Activated naive CD8-positive, alpha-beta T cell treated with anti-CD3 and anti-CD28 coated beads, Interleukin-2, amount 10 ng/mL, durations not matched to agents 7 days and 5 days (primary cell): ENCODE measurements at regions not wholly inside any gene's neighbourhood (a gene's known extent, or its start where the extent isn't known, plus 50 kb on each side); places are given as distances from the start of the nearest gene placed in this dataset.

Experiments
- ATAC-seq: fragments of 150-1000 bp; cut with Tn5 transposase; one replicate; pipeline ENCODE4 v1.10.0; 2021; ENCODE audit warnings: low read depth, moderate library complexity
- POLR2A ChIA-PET: fragments of 350-600 bp; sonication (Branson Sonifier 250); formaldehyde crosslinking; loops from one replicate; lab custom pipeline; 2021; ENCODE audit warnings: antibody characterized with exemption; lab: Charles Lee
- DNase-seq: peaks from one replicate; pipeline ENCODE4 v3.0.0; 2021
- H3K27ac Mint-ChIP-seq: one replicate; pipeline ENCODE4 v1.8.0; 2022; ENCODE audit warnings: mild to moderate bottlenecking, mixed read lengths
- H3K27me3 Mint-ChIP-seq: one replicate; pipeline ENCODE4 v1.8.0; 2022; ENCODE audit warnings: mild to moderate bottlenecking, moderate library complexity, mixed read lengths
- H3K36me3 Mint-ChIP-seq: one replicate; pipeline ENCODE4 v1.8.0; 2021; ENCODE audit warnings: mild to moderate bottlenecking, mixed read lengths
- H3K4me1 Mint-ChIP-seq: one replicate; pipeline ENCODE4 v1.8.0; 2021; ENCODE audit warnings: mixed read lengths
- H3K4me3 Mint-ChIP-seq: one replicate; pipeline ENCODE4 v1.8.0; 2022; ENCODE audit warnings: mild to moderate bottlenecking, moderate library complexity, mixed read lengths
- H3K9me3 Mint-ChIP-seq: one replicate; pipeline ENCODE4 v1.8.0; 2021; ENCODE audit warnings: mixed read lengths

DNA sequence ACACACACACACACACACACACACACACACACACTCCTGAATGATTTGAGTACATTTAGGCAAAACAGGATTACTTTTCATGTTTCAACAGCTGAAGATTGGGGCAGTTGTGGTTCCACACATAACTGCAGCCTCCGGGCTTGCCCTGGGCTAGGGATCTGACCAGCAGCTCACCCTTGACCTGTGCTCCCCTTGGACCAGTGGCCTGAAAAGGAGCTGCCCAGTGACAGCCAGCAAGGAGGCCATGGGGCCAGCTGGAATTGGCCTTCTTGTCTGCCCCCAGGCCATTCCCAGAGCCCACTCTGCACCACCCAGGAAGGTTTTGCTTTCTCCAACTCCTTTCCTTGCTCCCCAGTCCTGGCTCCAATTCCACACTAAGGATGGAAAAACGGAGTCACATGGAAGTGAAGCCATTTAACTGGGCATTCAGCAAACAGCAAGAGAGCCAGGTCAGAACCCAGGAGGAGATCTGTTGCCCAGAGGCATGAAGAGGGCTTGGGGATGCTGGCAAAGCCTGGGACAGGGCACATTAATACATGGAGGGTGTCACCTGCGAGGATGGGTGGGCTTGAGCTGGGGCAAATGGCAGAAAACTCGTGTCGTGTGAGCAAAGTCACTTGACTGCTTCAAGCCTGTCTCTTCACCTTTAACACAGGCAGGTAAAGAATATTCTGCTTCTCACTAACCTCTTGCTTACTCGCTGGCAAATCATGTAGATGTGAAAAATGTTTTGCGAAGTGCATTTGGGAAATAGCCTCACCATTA is 61.5 kb upstream of the GDF10 start:
- Mint-ChIP-seq H3K4me1 (peaks cover 8% of the 10 kb centered on the region), H3K9me3 (no peaks in the 10 kb centered on the region), H3K27ac (no peak overlapping the region), H3K4me3 (no peak overlapping the region), H3K27me3 (no peaks in the 10 kb centered on the region), H3K36me3 (no peaks in the 10 kb centered on the region)
- DNase-seq, result no peak
- ATAC-seq, result no peak
- POLR2A ChIA-PET, result no interaction called here

DNA sequence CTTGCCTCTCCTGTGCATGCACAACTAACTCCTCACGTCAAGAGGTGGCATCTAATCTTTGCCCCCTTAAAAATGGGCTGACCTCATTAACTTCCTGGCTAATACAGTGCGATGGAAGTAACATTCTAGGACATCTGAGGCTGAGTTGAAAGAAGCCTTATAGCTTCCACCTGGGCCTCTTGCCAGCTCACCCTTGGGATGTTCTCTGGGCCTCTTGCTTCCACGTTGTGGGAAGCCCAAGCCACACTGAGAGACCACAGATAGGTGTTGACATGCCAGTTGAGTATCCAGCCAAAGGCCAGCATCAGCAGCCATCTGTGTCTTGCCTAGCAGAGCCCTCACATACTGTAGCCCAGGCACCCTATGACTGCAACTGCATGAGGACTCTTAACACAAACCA is 60.8 kb upstream of the GDF10 start:
- Mint-ChIP-seq H3K4me1 (peaks cover 8% of the 10 kb centered on the region), H3K9me3 (no peaks in the 10 kb centered on the region), H3K36me3 (no peaks in the 10 kb centered on the region), H3K27me3 (no peaks in the 10 kb centered on the region), H3K27ac (no peak overlapping the region), H3K4me3 (no peak overlapping the region)
- POLR2A ChIA-PET, result no interaction called here
- DNase-seq (no peak), ATAC-seq (no peak)

DNA sequence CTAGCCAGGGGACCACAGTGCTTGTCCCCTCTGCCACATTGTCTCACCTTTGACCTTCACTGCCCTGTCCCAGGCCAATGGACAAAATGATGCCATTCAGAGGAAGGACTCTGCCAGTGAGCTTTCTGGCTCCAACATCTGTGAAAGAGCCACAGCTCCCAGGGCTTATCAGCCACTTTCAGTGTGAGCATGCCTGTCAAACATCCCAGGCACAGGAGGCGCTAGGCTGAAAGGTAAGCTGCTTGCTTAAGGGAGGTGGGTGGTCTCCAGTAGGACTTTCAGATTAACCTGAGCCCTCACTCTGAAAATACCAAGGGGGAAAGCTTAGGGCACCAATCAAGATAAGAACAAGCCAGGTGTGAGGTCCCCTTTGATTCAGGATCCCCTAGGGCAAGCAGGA is 59.8 kb upstream of the GDF10 start:
- DNase-seq, result no peak
- POLR2A ChIA-PET, result no interaction called here
- Mint-ChIP-seq H3K4me3 (no peak overlapping the region), H3K36me3 (no peaks in the 10 kb centered on the region), H3K27me3 (no peaks in the 10 kb centered on the region), H3K4me1 (peaks cover 8% of the 10 kb centered on the region), H3K27ac (no peak overlapping the region), H3K9me3 (no peaks in the 10 kb centered on the region)
- ATAC-seq, result no peak

DNA sequence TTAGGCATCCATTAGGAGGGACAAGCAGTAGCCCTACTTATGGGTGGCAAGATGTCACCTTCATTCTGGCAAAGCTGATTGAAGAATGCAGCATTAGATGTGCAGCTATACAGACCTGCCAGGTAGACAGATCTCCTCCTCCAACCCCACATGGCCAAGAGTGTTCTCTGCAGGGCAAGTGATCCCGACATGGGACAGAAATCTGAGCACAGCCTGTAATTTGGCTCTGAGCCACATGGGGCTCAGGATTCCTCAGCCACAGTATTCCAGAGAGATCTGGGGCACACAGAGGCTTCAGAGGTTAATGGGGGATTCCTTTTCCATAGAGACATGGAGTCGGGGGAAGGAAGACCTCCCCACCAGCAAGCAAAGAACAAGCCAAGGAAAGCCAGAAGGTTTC is 58.7 kb upstream of the GDF10 start:
- POLR2A ChIA-PET, result no interaction called here
- no peak overlapping the region for H3K4me3 Mint-ChIP-seq
- H3K27me3 Mint-ChIP-seq, result no peaks in the 10 kb centered on the region
- H3K9me3 Mint-ChIP-seq, result no peaks in the 10 kb centered on the region
- H3K36me3 Mint-ChIP-seq, result no peaks in the 10 kb centered on the region
- DNase-seq (no peak), ATAC-seq (no peak)
- peaks cover 8% of the 10 kb centered on the region for H3K4me1 Mint-ChIP-seq
- no peak overlapping the region for H3K27ac Mint-ChIP-seq

DNA sequence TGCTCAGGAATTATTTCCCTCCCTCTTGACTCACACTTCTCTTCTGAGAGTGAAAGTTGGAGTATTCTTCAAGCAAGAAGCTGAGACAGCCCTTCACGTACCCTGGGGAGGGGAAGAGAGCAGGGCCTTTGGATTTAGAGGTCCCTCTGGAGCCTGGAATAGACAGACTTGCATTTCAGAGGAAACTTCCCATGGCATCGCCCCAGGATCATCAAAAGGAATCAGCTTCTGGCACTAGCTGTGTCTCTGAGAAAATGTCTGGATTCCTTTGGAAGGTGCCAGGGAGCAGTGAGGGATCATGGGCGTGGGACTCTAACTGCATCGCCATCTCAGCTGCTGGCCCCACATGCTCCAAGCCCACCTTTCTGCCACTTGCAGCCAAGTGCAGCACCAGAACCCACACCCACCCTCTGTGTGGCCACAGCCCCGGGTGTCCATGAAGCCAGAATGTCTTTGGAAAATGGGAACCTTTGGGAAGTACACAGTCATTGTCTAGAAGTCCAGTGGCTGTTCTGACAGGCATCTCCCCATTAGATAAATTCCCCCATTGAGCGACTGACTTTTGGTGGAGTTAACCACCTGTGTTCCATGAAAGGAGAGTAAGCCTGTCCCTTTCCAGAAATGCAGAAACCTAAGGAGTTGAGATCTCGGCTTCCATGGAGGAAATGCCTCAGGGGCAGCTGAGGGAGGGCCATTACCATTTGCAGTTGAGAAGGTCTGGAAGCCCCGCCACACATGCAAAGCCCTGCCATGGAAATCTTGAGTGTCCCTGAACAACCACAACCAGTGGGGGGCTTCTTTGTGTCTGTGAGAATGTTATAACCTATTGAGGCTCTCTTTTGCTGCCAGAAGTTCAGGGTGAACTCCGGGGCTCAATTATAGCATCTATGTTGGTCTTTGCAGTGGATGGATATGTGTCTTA is 57.8 kb upstream of the GDF10 start:
- H3K4me3 Mint-ChIP-seq, result no peak overlapping the region
- POLR2A ChIA-PET, result no interaction called here
- no peak overlapping the region for H3K27ac Mint-ChIP-seq
- peaks cover 8% of the 10 kb centered on the region for H3K4me1 Mint-ChIP-seq
- H3K36me3 Mint-ChIP-seq, result no peaks in the 10 kb centered on the region
- no peaks in the 10 kb centered on the region for H3K9me3 Mint-ChIP-seq
- no peak for ATAC-seq
- DNase-seq, result no peak
- no peaks in the 10 kb centered on the region for H3K27me3 Mint-ChIP-seq

DNA sequence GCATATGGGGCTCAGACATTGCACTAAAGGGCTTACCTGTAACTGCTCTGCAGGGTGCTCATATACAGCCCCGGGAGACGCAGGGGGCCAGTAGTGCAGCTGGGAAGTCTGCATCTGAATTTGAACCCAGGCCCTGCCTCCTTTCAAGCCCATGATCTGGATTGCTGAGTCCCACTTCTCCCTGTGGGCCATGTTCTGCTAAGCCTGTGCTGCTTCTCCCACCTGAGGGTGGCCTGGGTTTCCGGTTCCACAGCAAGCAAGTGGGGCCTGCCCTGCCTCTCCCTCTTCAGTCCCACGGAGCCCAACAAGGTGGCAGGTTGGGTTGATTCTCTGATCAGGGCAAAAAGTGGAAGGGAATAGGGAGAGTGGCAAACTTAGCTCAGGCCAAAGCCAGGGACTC is 56.6 kb upstream of the GDF10 start:
- no peak overlapping the region for H3K4me3 Mint-ChIP-seq
- no peak for ATAC-seq
- POLR2A ChIA-PET, result no interaction called here
- H3K27me3 Mint-ChIP-seq, result no peaks in the 10 kb centered on the region
- H3K36me3 Mint-ChIP-seq, result no peaks in the 10 kb centered on the region
- no peak for DNase-seq
- no peaks in the 10 kb centered on the region for H3K9me3 Mint-ChIP-seq
- H3K4me1 Mint-ChIP-seq, result peaks cover 8% of the 10 kb centered on the region
- H3K27ac Mint-ChIP-seq, result no peak overlapping the region

DNA sequence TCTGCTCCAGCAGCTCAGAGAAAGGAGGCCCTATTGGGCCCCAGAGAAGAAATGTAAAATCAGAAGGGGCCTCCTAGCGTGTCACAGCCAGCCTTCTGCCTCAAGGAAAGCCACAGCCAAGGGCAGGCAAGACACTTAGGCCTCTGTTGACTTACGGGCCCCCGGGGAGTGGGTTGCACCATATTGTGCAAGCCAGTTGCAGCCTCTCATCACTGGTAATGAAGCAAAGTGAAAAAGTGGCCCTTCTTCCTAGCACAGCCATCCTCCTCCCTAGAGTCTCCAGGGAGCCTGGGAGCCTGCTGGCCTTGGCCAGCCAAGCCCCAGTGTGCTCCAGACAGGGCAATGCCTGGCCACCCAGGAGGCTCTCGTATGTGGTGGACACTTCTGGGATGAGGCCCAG is 56.2 kb upstream of the GDF10 start:
- peaks cover 10% of the 10 kb centered on the region for H3K4me1 Mint-ChIP-seq
- H3K27ac Mint-ChIP-seq, result no peak overlapping the region
- no peak overlapping the region for H3K4me3 Mint-ChIP-seq
- ATAC-seq, result no peak
- H3K36me3 Mint-ChIP-seq, result no peaks in the 10 kb centered on the region
- no peak for DNase-seq
- no peaks in the 10 kb centered on the region for H3K9me3 Mint-ChIP-seq
- H3K27me3 Mint-ChIP-seq, result no peaks in the 10 kb centered on the region
- POLR2A ChIA-PET, result no interaction called here

DNA sequence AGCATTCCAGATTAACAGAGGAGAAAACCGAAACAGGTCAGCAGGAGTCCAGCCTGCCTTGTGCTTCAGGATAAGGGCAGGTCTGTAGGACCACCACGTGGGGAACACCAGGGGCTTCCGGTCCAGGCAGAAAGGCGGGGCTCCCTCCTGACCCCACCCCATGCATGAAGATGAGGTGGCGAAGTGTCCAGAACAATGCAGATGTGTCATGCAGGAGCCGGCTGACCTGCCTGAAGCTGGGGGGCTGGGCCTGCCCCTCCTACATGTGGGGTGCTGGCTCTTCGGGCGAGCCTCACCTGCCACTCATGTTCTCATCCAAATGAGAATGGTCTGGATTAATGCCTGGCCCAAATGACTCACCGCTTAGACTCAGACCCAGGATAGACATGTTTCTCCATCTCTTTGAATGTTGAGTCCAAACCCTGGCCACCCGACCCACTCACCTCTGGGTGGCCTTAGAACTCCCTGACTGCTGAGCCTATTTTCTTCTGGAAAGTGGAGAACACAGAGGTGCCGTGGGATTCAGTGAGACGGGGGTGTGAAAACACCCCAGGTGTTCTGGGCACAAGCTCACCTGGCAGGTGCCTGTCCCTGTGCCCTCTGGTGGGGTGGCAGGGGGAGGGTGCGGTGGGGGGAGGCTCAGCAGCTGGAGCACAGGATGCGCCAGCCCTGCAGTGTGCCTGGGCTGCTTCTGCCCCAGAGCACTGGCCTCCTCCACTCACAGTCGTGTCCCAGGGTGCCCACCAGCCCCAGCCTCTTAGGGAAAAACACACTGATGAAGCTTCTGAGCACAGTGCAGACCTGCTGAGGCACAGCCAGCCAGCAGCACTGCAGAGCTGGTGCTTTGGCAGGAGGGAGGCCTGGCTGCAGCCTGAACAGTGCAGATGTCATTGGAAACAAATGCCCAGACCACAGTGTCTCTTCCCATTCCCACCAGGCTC is 55.2 kb upstream of the GDF10 start:
- no peaks in the 10 kb centered on the region for H3K36me3 Mint-ChIP-seq
- peaks cover 7% of the 10 kb centered on the region for H3K4me1 Mint-ChIP-seq
- no peaks in the 10 kb centered on the region for H3K27me3 Mint-ChIP-seq
- no peak overlapping the region for H3K4me3 Mint-ChIP-seq
- ATAC-seq (no peak), DNase-seq (no peak)
- no peaks in the 10 kb centered on the region for H3K9me3 Mint-ChIP-seq
- H3K27ac Mint-ChIP-seq, result no peak overlapping the region
- POLR2A ChIA-PET, result no interaction called here

DNA sequence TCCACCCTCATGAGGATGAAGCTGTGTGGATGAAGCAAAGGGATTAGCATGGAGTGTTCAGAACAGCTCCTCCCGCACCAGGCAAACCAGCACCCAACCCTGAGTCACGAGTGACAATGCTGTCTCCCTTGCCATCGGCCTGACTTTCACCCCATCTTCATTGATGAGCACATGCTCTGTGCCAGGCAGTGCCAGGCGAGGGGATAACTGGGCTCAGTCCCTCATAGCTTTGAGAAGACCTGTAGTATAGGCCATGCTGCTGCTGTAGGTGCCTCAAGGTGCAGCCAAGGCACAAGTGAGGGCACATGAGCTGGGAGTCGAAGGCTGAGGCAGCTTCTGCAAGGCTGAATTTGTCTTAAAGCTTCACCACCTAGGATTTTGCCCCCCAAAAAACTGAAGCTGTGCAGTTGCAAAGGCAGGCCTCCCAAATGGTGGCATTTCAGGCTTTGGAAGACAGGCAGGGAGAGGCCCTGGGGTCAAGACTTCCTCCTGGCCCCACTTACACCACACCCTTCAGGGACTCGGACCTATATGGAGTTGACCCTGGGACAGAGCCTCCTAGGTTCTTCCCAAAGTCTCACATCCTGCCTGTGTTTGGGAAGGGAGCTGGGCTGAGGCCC is 54.2 kb upstream of the GDF10 start:
- DNase-seq, result no peak
- Mint-ChIP-seq H3K9me3 (no peaks in the 10 kb centered on the region), H3K4me3 (no peak overlapping the region), H3K27ac (no peak overlapping the region), H3K4me1 (peaks cover 7% of the 10 kb centered on the region), H3K36me3 (no peaks in the 10 kb centered on the region), H3K27me3 (no peaks in the 10 kb centered on the region)
- ATAC-seq, result no peak
- POLR2A ChIA-PET, result interaction anchor here (0.8 kb wide), 1 partner anchor 66 kb away, joined by 3 read pairs; no protein-coding TSS in a partner anchor

DNA sequence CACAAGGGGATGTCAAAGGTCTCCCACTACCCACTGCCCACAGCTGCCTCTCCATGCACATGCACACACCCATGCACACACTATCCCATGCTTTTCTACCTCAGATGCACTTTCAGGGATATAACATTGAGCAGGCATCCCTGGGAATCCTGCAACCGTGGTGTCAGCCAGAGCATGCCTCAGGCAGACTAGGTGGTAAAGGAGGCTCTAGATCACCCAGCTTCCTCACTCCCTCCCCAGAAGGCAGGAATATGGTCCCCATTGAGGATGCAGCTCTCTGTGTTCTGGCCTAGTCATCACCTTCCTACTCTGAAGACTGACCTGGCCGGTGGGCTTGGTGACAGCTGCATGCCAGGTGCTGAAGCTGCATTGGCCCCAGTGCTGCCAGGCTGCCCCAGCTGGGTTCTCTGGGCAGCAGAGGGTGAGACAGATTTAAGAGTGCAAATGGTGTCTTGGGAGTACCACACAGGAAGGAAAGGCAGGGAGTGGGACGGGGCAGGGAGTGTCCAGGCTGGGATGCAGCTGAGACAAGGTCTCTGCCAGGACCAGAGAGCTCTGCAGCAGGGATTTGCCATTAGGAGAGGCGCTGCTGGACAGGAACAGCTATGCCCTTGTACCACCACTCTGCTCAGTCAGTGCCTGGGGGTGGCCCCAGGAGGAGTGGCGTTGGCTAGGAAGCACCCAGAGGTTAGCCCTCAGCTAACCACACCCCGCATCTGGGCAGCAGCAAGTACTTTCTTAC is 53.4 kb upstream of the GDF10 start:
- ATAC-seq, result no peak
- Mint-ChIP-seq H3K4me3 (no peak overlapping the region), H3K9me3 (no peaks in the 10 kb centered on the region), H3K4me1 (peaks cover 10% of the 10 kb centered on the region), H3K27me3 (no peaks in the 10 kb centered on the region), H3K36me3 (no peaks in the 10 kb centered on the region), H3K27ac (no peak overlapping the region)
- DNase-seq, result no peak
- POLR2A ChIA-PET, result interaction anchor here (0.8 kb wide), 1 partner anchor 65 kb away, joined by 3 read pairs; no protein-coding TSS in a partner anchor

DNA sequence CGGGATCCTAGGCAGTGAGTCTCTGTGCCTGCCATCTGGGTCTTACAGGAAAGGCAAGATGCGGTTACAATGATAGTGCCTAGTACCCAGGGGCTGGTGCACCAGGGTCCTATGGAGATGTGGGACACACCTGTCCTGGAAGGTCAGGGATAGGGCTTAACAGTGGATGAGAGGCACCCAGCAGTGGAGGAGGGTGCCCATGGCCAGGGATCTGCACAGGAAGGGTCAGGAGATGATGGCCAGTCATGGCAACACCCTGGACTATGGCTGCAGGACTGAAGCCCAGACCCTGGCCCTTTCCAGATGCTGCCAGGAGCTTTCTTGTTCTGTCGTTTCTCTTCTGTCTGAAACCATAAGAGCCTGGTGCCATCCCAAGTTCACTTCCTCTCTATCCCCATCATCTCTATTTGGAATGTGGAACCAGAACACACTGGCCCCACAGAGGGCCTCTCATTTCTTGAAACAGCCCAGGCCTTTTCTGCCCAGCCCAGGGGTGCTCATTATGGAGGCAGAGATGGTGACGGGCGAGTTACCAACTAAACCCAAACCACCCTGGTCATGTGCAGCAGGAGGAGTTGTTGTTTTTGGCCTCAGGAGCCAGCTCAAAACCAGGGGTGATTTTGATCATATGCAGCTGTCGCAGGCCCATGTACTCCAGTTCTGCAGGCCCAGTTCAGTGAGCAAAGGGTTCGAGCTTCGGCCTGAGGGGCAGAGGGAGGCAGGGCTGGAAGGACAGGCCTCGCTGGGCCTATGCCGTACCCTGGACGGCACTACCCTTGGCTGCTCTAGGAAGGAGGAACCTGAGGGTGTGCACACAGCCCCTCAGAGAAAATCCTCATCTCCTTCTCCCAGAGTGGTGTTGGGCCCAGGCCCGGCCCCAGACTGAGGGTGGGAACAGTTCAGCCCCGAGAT is 52.6 kb upstream of the GDF10 start:
- Mint-ChIP-seq H3K36me3 (no peaks in the 10 kb centered on the region), H3K4me3 (no peak overlapping the region), H3K27me3 (no peaks in the 10 kb centered on the region), H3K27ac (no peak overlapping the region), H3K4me1 (peaks cover 10% of the 10 kb centered on the region), H3K9me3 (no peaks in the 10 kb centered on the region)
- POLR2A ChIA-PET, result no interaction called here
- DNase-seq (no peak), ATAC-seq (no peak)
